Peyer's patch (tissue), 4 donors: ENCODE measurements at regions not wholly inside any gene's neighbourhood (a gene's known extent, or its start where the extent isn't known, plus 50 kb on each side); places are given as distances from the start of the nearest gene placed in this dataset.
"Not testable (repeated sequence)": the region's sequence is repeated elsewhere in the genome, so short reads cannot be mapped to it uniquely, and the experiment has no call there.

Experiments
- DNase-seq, 3 donors: peaks; one replicate each; pipeline ENCODE4 v3.0.0-alpha.2; 2017 to 2019
- H3K27ac ChIP-seq, 4 donors: fragments of 200-600 bp; sonication (generic); one replicate each; pipeline ENCODE4 v1.5.1; 2016 to 2019
- H3K27me3 ChIP-seq, 2 donors: fragments of 200-600 bp; sonication (generic); one replicate each; pipeline ENCODE4 v1.5.1; 2019
- H3K36me3 ChIP-seq, 3 donors: fragments of 200-600 bp; sonication (generic); one replicate each; pipeline ENCODE4 v1.5.1; 2016 to 2019
- H3K4me1 ChIP-seq, 4 donors: fragments of 200-600 bp; sonication (generic); one replicate each; pipeline ENCODE4 v1.5.1; 2016 to 2019
- H3K4me3 ChIP-seq, 4 donors: fragments of 200-600 bp; sonication (generic); 1 replicate in 3 of 4; 2 replicates in 1 of 4; pipeline ENCODE4 v1.5.1; 2016 to 2019; ENCODE audit warnings: mild to moderate bottlenecking in 1 of 4
- H3K9me3 ChIP-seq, 4 donors: fragments of 200-600 bp; sonication (generic); one replicate each; pipeline ENCODE4 v1.5.1; 2016 to 2019; ENCODE audit warnings: mild to moderate bottlenecking in 1 of 4
- CTCF ChIP-seq, 6 experiments: fragments of 450-650 bp in 4 of 6; fragments of 200-600 bp in 2 of 6; sonication (generic) in 1 of 6; IDR thresholded peaks; one replicate each; pipeline ENCODE4 v1.5.1; 2017 to 2019; ENCODE audit warnings: antibody characterized with exemption in 6 of 6, mild to moderate bottlenecking in 3 of 6, moderate library complexity in 1 of 6
- POLR2A ChIP-seq, 2 donors: fragments of 450-650 bp; IDR thresholded peaks; one replicate each; pipeline ENCODE4 v1.5.1; 2017; ENCODE audit warnings: antibody characterized with exemption in 2 of 2, mild to moderate bottlenecking in 2 of 2, moderate library complexity in 2 of 2

DNA sequence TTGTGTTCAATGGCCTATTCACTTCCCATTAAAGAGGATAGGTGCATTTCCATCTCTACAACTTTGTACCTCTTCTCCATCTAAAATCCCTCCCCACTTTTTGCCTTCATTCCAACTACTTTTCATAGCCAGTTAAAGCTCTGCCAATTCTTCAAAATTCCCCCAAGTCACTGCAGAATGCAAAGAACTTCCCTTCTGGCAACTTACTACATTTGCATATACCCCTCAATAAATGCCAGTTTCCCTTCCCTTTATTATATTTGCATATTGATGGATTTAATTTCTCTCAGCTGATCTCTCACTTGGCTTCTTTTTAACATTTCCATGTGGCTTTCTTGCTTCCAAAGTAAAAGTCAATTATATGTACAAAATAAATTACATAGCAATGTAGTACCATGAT lies 393.4 kb downstream of the HACE1 start:
- DNase-seq: no peak
- H3K4me3 ChIP-seq: no peak overlapping the region
- no peaks in the 10 kb centered on the region for H3K9me3 ChIP-seq
- H3K27me3 ChIP-seq: no peaks in the 10 kb centered on the region
- H3K4me1 ChIP-seq: no peaks in the 10 kb centered on the region
- H3K27ac ChIP-seq: no peak overlapping the region
- TF ChIP-seq CTCF (IDR thresholded peaks at IDR 0.05) (no peak), POLR2A (IDR thresholded peaks at IDR 0.05) (no peak)
- H3K36me3 ChIP-seq: no peaks in the 10 kb centered on the region

DNA sequence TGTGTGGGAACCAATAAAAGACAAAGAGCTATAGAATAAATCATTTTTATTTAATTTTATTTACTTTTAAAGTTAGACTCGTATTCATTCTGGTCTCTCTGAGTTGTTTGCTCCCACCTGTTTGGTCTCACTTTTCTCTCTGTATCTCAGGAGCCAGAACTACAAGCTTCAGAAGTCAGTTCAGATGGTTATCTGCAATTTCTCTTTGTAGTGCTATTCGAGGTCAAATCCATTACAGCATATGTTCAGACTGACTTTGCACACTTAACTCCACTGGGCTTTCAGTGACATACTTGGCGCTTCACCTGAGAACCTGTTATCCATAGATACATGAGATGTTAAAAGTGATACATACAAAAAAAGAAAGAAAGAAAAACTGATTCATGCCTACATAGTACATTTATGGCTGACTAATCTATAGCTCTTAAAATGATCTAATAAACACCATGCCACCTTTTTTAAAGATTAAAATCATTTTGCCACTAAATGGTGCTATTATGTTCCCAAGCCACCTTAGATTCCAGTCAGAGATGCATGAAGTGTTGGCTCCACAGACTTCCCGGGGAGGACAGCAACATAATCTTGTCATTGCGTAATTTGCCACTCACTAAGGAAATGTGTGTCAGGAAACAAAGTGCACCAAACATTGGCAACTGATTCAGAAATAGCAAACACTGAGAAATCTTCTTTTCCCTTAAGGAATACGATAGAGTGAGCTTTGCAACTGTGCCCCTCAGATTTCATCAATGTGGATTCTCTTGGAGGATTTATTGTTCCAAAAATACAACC lies 396.7 kb downstream of the HACE1 start:
- no peaks in the 10 kb centered on the region for H3K9me3 ChIP-seq

GRCh38 chr6:104460738-104461483 lies 398.8 kb downstream of the HACE1 start:
- TF ChIP-seq CTCF (IDR thresholded peaks at IDR 0.05): no peak
- TF ChIP-seq POLR2A (IDR thresholded peaks at IDR 0.05): no peak
- Histone ChIP-seq H3K36me3 (no peaks in the 10 kb centered on the region), H3K4me1 (no peaks in the 10 kb centered on the region), H3K27me3 (no peaks in the 10 kb centered on the region), H3K4me3 (no peak overlapping the region), H3K9me3 (no peaks in the 10 kb centered on the region), H3K27ac (no peak overlapping the region)
- DNase-seq: no peak

More for the DNA sequence above, 396.7 kb downstream of the HACE1 start:
- H3K36me3 ChIP-seq: no peaks in the 10 kb centered on the region
- TF ChIP-seq POLR2A (IDR thresholded peaks at IDR 0.05) (no peak), CTCF (IDR thresholded peaks at IDR 0.05) (no peak)
- DNase-seq: no peak
- H3K4me1 ChIP-seq: no peaks in the 10 kb centered on the region
- H3K4me3 ChIP-seq: no peak overlapping the region
- no peak overlapping the region for H3K27ac ChIP-seq
- no peaks in the 10 kb centered on the region for H3K27me3 ChIP-seq

DNA sequence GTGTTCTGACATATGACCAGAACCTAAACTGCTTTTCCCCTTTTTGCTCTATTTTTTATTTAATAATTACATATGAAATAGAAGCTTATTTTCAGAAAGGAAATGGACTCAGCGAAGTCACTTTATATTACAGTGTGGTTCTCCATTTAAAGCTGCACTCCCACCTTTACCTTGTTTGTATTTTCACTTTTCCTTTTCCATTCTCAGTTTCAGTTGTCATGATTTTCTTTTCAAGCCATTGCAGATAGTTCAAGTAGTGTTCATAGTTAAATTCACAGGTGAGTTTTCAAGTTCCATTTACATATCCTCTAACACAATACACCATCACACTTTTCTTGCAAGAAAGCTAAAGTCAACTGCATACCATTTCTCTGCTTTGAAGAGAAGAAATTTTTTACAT lies 400.2 kb downstream of the HACE1 start:
- TF ChIP-seq POLR2A (IDR thresholded peaks at IDR 0.05) (no peak), CTCF (IDR thresholded peaks at IDR 0.05) (no peak)
- DNase-seq: no peak
- no peaks in the 10 kb centered on the region for H3K27me3 ChIP-seq
- no peaks in the 10 kb centered on the region for H3K9me3 ChIP-seq
- H3K36me3 ChIP-seq: no peaks in the 10 kb centered on the region
- no peak overlapping the region for H3K4me3 ChIP-seq
- H3K4me1 ChIP-seq: no peaks in the 10 kb centered on the region
- H3K27ac ChIP-seq: no peak overlapping the region

- no peaks in the 10 kb centered on the region for H3K9me3 ChIP-seq
- TF ChIP-seq POLR2A (IDR thresholded peaks at IDR 0.05): no peak
- no peak for TF ChIP-seq CTCF (IDR thresholded peaks at IDR 0.05)
Measured at GRCh38 chr6:104449918-104450317, 409.8 kb downstream of the HACE1 start.

DNA sequence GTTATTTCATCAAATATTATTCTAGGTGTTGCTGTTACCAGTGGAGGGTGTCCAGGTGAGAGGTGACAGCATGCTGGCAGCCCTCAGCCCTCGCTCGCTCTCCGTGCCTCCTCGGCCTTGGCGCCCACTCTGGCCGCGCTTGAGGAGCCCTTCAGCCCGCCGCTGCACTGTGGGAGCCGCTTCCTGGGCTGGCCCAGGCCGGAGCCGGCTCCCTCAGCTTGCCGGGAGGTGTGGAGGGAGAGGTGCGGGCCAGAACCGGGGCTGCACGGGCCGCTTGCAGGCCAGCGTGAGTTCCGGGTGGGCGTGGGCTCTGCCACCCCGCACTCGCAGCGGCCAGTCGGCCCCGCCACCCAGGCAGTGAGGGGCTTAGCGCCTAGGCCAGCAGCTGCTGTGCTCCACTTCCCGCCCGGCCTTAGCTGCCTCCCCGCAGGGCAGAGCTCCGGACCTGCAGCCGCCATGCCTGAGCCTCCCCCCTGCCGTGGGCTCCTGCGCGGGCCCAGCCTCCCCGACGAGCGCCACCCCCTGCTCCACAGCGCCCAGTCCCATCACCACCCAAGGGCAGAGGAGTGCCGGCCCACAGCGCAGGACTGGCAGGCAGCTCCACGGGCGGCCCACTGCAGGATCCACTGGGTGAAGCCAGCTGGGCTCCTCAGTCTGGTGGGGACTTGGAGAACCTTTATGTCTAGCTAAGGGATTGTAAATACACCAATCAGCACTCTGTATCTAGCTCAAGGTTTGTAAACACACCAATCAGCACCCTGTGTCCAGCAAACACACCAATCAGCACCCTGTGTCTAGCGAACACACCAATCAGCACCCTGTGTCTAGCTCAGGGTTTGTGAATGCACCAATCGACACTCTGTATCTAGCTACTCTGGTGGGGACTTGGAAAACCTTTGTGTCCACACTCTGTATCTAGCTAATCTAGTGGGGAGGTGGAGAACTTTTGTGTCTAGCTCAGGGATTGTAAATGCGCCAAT lies 413.3 kb downstream of the HACE1 start:
- H3K4me1 ChIP-seq, H3K4me3 ChIP-seq, H3K9me3 ChIP-seq, H3K27me3 ChIP-seq, DNase-seq, H3K36me3 ChIP-seq, H3K27ac ChIP-seq: not testable (repeated sequence)

More at GRCh38 chr6:104449918-104450317, 409.8 kb downstream of the HACE1 start:
- H3K4me3 ChIP-seq: no peak overlapping the region
- H3K27ac ChIP-seq: no peak overlapping the region
- H3K36me3 ChIP-seq: no peaks in the 10 kb centered on the region
- no peaks in the 10 kb centered on the region for H3K4me1 ChIP-seq
- DNase-seq: no peak
- no peaks in the 10 kb centered on the region for H3K27me3 ChIP-seq
